Glutamatergic neuron (in vitro differentiated cells): ENCODE measurements at regions not wholly inside any gene's neighbourhood (a gene's known extent, or its start where the extent isn't known, plus 50 kb on each side); places are given as distances from the start of the nearest gene placed in this dataset.
"Not testable (repeated sequence)": the region's sequence is repeated elsewhere in the genome, so short reads cannot be mapped to it uniquely, and the experiment has no call there.

Experiments
- DNase-seq: peaks from one replicate; pipeline ENCODE4 v3.0.0; 2022
- H3K27ac Mint-ChIP-seq: one replicate; pipeline ENCODE4 v1.8.0; 2020; ENCODE audit warnings: mild to moderate bottlenecking, mixed read lengths, inconsistent platforms; ENCODE audit not compliant: unreplicated experiment
- H3K27me3 Mint-ChIP-seq: one replicate; pipeline ENCODE4 v1.8.0; 2020; ENCODE audit warnings: mild to moderate bottlenecking, moderate library complexity, mixed read lengths, inconsistent platforms; ENCODE audit not compliant: unreplicated experiment
- H3K36me3 Mint-ChIP-seq: one replicate; pipeline ENCODE4 v1.8.0; 2020; ENCODE audit warnings: mild to moderate bottlenecking, mixed read lengths, inconsistent platforms; ENCODE audit not compliant: unreplicated experiment
- H3K4me1 Mint-ChIP-seq: one replicate; pipeline ENCODE4 v1.8.0; 2020; ENCODE audit warnings: mild to moderate bottlenecking, low read depth, mixed read lengths, inconsistent platforms; ENCODE audit not compliant: unreplicated experiment
- H3K4me3 Mint-ChIP-seq: one replicate; pipeline ENCODE4 v1.8.0; 2020; ENCODE audit warnings: mild to moderate bottlenecking, mixed read lengths, inconsistent platforms; ENCODE audit not compliant: unreplicated experiment
- H3K9me3 Mint-ChIP-seq: one replicate; pipeline ENCODE4 v1.8.0; 2020; ENCODE audit warnings: mild to moderate bottlenecking, moderate library complexity, mixed read lengths, inconsistent platforms; ENCODE audit not compliant: unreplicated experiment
- TF ChIP-seq, protein P1 (sequence below): fragments of 200-600 bp; sonication (generic); IDR thresholded peaks from one replicate; pipeline ENCODE4 v1.5.0; 2021; ENCODE audit not compliant: partially characterized antibody, unreplicated experiment

GRCh38 chr11:4315292-4315691 is 52.9 kb downstream of the OR52B4 start:
- not testable (repeated sequence) for H3K4me3 Mint-ChIP-seq, H3K4me1 Mint-ChIP-seq, DNase-seq, H3K9me3 Mint-ChIP-seq, H3K27ac Mint-ChIP-seq, H3K36me3 Mint-ChIP-seq, H3K27me3 Mint-ChIP-seq

DNA sequence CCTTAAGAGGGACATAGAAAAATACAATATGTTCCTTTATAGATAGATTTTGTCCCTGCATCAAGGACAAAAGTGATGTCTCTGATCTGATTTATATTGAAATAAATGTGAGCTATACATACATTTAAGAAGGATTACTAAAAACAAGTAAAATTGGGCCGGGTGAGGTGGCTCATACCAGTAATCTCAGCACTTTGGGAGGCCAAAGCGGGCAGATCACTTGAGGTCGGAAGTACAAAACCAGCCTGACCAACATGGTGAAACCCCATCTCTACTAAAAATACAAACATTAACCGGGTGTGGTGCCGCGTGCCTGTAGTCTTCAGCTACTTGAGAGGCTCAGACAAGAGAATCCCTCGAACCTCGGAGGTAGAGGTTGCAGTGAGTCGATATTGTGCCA is 91.0 kb downstream of the OR52B4 start:
- H3K4me1 Mint-ChIP-seq, H3K27me3 Mint-ChIP-seq, H3K36me3 Mint-ChIP-seq, DNase-seq, H3K4me3 Mint-ChIP-seq, H3K27ac Mint-ChIP-seq, H3K9me3 Mint-ChIP-seq: not testable (repeated sequence)

DNA sequence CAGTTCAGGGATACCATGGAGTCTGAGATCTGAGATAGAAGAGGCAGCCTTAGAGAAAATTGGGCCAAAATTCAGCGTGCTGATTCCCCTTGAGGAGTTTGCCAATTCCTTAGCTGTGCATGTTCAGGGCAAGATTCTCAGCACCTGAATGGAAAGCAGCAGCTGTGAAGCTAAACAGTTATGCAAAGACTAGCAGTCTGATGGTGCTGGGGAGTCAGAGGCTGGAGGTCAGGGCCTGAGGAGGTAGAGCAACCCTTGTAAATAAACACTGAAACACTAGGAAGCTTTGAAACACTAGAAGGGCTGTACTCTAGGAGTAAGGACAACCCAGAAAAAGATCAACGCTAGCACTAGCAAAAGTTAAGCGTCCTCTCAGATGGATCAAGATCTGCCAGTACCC is 117.1 kb downstream of the OR52B4 start:
- not testable (repeated sequence) for H3K4me1 Mint-ChIP-seq, H3K4me3 Mint-ChIP-seq, H3K36me3 Mint-ChIP-seq, DNase-seq, H3K27ac Mint-ChIP-seq, H3K27me3 Mint-ChIP-seq, H3K9me3 Mint-ChIP-seq

- not testable (repeated sequence) for DNase-seq, H3K27ac Mint-ChIP-seq, H3K36me3 Mint-ChIP-seq, H3K27me3 Mint-ChIP-seq, H3K4me1 Mint-ChIP-seq, H3K4me3 Mint-ChIP-seq, H3K9me3 Mint-ChIP-seq
These were observed 118.7 kb downstream of the OR52B4 start for GRCh38 chr11:4249475-4249874.

DNA sequence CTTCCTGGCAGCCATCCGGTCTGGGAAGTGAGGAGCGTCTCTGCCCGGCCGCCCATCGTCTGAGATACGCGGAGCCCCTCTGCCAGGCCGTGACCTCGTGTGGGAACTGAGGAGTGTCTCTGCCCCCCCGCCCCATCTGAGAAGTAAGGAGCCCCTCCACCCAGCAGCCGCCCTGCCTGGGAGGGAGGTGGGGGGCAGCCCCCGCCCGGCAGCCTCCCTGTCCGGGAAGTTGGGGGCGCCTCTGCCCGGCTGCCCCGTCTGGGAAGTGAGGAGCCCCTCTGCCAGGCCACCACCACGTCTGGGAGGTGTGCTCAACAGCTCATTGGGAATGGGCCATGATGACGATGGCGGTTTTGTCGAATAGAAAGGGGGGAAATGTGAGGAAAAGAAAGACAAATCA is 130.4 kb downstream of the OR52B4 start:
- H3K9me3 Mint-ChIP-seq, H3K4me3 Mint-ChIP-seq, DNase-seq, H3K27ac Mint-ChIP-seq, H3K36me3 Mint-ChIP-seq, H3K4me1 Mint-ChIP-seq, H3K27me3 Mint-ChIP-seq: not testable (repeated sequence)

DNA sequence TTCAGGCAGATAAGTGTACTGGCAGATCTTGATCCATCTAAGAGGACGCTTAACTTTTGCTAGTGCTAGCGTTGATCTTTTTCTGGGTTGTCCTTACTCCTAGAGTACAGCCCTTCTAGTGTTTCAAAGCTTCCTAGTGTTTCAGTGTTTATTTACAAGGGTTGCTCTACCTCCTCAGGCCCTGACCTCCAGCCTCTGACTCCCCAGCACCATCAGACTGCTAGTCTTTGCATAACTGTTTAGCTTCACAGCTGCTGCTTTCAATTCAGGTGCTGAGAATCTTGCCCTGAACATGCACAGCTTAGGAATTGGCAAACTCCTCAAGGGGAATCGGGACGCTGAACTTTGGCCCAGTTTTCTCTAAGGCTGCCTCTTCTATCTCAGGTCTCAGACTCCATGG is 124.3 kb downstream of the RRM1 start:
- DNase-seq, H3K9me3 Mint-ChIP-seq, H3K27me3 Mint-ChIP-seq, H3K4me1 Mint-ChIP-seq, H3K4me3 Mint-ChIP-seq, H3K27ac Mint-ChIP-seq, H3K36me3 Mint-ChIP-seq: not testable (repeated sequence)

DNA sequence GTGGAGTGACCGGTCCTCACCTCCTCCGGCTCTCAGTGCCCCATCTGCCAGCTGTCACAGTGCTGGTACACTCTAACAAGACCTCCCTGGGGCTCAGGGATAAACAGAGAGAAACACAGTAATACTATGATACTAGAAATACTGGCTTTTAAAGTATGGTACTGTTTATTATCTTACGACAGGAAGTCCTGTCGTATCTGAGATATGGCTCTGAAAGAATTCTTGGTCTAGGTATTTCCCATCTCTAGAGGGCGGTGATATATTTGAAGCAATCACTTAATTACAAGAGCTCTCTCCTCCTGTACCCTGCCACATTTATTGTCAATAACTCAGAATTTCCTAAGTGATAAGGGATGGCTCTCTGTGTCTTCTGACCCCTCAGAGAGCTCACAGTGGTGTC is 119.1 kb downstream of the RRM1 start:
- H3K4me3 Mint-ChIP-seq, result no peak overlapping the region
- no peaks in the 10 kb centered on the region for H3K36me3 Mint-ChIP-seq
- H3K9me3 Mint-ChIP-seq, result peaks cover 2% of the 10 kb centered on the region
- peaks cover 2% of the 10 kb centered on the region for H3K27me3 Mint-ChIP-seq
- DNase-seq, result no peak
- TF ChIP-seq, protein P1, sequence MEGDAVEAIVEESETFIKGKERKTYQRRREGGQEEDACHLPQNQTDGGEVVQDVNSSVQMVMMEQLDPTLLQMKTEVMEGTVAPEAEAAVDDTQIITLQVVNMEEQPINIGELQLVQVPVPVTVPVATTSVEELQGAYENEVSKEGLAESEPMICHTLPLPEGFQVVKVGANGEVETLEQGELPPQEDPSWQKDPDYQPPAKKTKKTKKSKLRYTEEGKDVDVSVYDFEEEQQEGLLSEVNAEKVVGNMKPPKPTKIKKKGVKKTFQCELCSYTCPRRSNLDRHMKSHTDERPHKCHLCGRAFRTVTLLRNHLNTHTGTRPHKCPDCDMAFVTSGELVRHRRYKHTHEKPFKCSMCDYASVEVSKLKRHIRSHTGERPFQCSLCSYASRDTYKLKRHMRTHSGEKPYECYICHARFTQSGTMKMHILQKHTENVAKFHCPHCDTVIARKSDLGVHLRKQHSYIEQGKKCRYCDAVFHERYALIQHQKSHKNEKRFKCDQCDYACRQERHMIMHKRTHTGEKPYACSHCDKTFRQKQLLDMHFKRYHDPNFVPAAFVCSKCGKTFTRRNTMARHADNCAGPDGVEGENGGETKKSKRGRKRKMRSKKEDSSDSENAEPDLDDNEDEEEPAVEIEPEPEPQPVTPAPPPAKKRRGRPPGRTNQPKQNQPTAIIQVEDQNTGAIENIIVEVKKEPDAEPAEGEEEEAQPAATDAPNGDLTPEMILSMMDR, result no peak
- H3K4me1 Mint-ChIP-seq, result no peaks in the 10 kb centered on the region
- H3K27ac Mint-ChIP-seq, result no peak overlapping the region

DNA sequence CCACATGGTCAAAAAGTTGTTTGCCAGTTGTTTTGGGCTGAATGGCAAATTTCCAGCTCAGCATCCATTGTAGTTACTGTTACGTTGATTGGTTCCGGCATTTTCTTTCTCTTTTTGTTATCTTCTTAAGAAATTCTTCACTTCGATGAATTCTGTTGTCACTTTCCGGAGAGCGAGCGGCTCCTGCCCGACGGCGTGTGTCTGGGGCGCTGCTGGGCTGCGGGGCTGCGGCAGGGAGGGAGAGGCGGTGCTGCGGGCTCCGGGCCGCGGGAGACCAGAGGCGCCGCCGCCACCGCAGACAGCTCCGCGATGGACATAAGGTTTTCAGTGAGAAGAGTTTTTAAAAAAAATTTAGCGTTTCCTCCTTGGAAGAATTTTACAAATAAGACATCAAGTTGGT is 117.4 kb downstream of the RRM1 start:
- H3K27ac Mint-ChIP-seq, result no peak overlapping the region
- H3K36me3 Mint-ChIP-seq, result no peaks in the 10 kb centered on the region
- peaks cover 2% of the 10 kb centered on the region for H3K27me3 Mint-ChIP-seq
- peaks cover 2% of the 10 kb centered on the region for H3K9me3 Mint-ChIP-seq
- H3K4me3 Mint-ChIP-seq, result no peak overlapping the region
- H3K4me1 Mint-ChIP-seq, result no peaks in the 10 kb centered on the region
- DNase-seq, result peak; percentile 54
- TF ChIP-seq, protein P1, result no peak
